ENCODE measurements at regions not wholly inside any gene's neighbourhood (a gene's known extent, or its start where the extent isn't known, plus 50 kb on each side); places are given as distances from the start of the nearest gene placed in this dataset.
"Not testable (repeated sequence)": the region's sequence is repeated elsewhere in the genome, so short reads cannot be mapped to it uniquely, and the experiment has no call there.

DNA sequence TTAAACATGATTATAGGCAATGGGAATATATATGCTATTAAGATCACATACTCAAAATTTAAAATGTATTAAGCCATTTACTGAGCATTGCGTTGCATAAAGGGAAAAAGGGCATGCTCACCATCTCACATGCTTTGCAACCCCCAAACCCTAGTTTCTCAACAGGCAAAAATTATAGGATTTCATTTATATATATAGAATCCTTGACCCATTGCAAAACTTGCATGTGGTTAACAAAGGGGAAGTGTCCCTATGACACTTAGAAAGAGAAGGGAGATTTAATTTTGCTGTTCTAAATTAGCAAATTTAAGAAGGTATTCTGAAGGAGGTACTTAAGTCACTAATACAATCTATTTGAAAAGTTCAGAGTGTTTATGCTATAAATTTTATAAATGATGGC is 837.8 kb downstream of the DIPK2A start:
- FAIRE-seq = no peak
- Histone ChIP-seq H3K4me3 (ENCODE audit: low read depth in 1 of 3, low read length in 3 of 3) (no peak overlapping the region), H3K27me3 (ENCODE audit: control insufficient read depth in 3 of 3, insufficient read depth in 3 of 3, low read length in 3 of 3) (no peaks in the 10 kb centered on the region), H3K36me3 (ENCODE audit: control insufficient read depth in 3 of 3, insufficient read depth in 2 of 3, low read depth in 1 of 3, low read length in 3 of 3) (no peaks in the 10 kb centered on the region), H3K4me1 (ENCODE audit: control insufficient read depth in 3 of 3, insufficient read depth in 2 of 3, low read depth in 1 of 3, low read length in 2 of 3) (no peaks in the 10 kb centered on the region), H3K9me3 (ENCODE audit: control insufficient read depth in 2 of 2, insufficient read depth in 1 of 2, low read depth in 1 of 2, low read length in 1 of 2) (no peaks in the 10 kb centered on the region), H3K27ac (ENCODE audit: low read depth in 1 of 3, low read length in 2 of 3) (no peak overlapping the region)
- WGBS, 3 donors = 81 to 93% (median 90%) methylated on average over 1 of the region's 1 CpG
- no peak for DNase-seq

DNA sequence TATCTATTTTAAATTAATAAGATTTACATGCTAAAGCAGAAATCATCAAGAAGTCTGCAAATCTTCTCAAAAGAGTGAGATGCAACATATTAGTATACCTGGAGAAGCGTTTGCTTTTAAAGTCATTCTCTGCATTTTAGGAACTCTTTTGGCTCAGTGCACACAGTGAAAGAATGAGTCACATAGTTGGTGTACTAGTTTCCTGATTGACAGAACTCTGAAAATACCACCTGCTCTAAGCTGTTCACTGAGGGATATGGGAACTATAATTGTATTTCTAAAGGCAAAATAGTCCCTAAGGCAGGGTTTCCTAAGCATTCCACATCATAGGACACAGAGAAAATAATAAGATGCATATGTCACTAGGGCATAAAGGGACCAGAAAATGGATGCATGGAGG is 838.5 kb downstream of the DIPK2A start:
- FAIRE-seq = no peak
- no peaks in the 10 kb centered on the region for H3K9me3 ChIP-seq (ENCODE audit: control insufficient read depth in 2 of 2, insufficient read depth in 1 of 2, low read depth in 1 of 2, low read length in 1 of 2)
- 64 to 71% (median 65%) methylated on average over 1 of the region's 1 CpG for WGBS, 3 donors

DNA sequence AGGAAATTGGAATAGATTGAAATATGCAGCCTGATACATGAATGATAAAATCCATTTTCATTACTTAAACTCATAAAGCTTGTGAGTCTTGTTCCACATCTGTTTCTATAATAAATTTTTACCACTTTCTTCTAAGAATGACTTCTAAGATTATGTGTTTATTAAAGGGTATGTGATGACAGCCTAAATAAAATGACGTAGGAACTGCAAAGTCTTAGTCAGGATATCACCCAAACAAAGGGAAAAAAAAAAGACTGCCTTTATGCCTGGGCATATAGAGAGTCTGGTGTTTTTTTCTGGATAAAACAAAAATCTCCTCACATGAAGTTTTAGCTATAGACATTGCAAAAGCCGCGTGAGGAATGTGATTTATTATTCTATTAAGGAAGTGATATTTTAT is 844.0 kb downstream of the DIPK2A start:
- H3K27ac ChIP-seq (ENCODE audit: low read depth in 1 of 3, low read length in 2 of 3) = no peak overlapping the region
- H3K36me3 ChIP-seq (ENCODE audit: control insufficient read depth in 3 of 3, insufficient read depth in 2 of 3, low read depth in 1 of 3, low read length in 3 of 3) = no peaks in the 10 kb centered on the region
- no peaks in the 10 kb centered on the region for H3K27me3 ChIP-seq (ENCODE audit: control insufficient read depth in 3 of 3, insufficient read depth in 3 of 3, low read length in 3 of 3)
- WGBS, 3 donors = 57 to 69% (median 67%) methylated on average over 3 of the region's 3 CpGs
- FAIRE-seq (no peak), DNase-seq (no peak)
- H3K4me1 ChIP-seq (ENCODE audit: control insufficient read depth in 3 of 3, insufficient read depth in 2 of 3, low read depth in 1 of 3, low read length in 2 of 3) = no peaks in the 10 kb centered on the region
- H3K9me3 ChIP-seq (ENCODE audit: control insufficient read depth in 2 of 2, insufficient read depth in 1 of 2, low read depth in 1 of 2, low read length in 1 of 2) = no peaks in the 10 kb centered on the region
- no peak overlapping the region for H3K4me3 ChIP-seq (ENCODE audit: low read depth in 1 of 3, low read length in 3 of 3)

More for the DNA sequence above, 838.5 kb downstream of the DIPK2A start:
- no peaks in the 10 kb centered on the region for H3K27me3 ChIP-seq (ENCODE audit: control insufficient read depth in 3 of 3, insufficient read depth in 3 of 3, low read length in 3 of 3)
- no peaks in the 10 kb centered on the region for H3K4me1 ChIP-seq (ENCODE audit: control insufficient read depth in 3 of 3, insufficient read depth in 2 of 3, low read depth in 1 of 3, low read length in 2 of 3)
- no peaks in the 10 kb centered on the region for H3K36me3 ChIP-seq (ENCODE audit: control insufficient read depth in 3 of 3, insufficient read depth in 2 of 3, low read depth in 1 of 3, low read length in 3 of 3)
- H3K4me3 ChIP-seq (ENCODE audit: low read depth in 1 of 3, low read length in 3 of 3) = no peak overlapping the region
- no peak overlapping the region for H3K27ac ChIP-seq (ENCODE audit: low read depth in 1 of 3, low read length in 2 of 3)
- DNase-seq = no peak

DNA sequence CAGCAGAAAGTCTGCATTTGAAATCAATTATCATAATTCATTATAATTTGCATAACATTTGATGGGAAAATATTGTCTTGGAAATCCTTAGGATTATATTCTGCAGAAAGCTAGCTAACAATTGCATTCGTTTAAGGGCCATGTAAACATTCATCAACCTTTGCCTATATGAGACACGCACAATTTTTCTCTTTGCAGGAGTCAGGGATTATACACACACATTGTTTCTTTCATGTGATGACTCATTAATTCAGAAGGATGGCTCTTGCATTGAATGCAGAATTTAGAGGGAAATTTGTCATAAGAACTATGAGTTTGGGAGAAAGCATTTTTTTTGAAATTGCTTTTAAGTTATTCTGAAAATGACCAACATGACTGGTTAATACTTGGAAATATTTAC is 844.7 kb downstream of the DIPK2A start:
- 62 to 71% (median 69%) methylated on average over 2 of the region's 2 CpGs for WGBS, 3 donors
- Histone ChIP-seq H3K36me3 (ENCODE audit: control insufficient read depth in 3 of 3, insufficient read depth in 2 of 3, low read depth in 1 of 3, low read length in 3 of 3) (no peaks in the 10 kb centered on the region), H3K9me3 (ENCODE audit: control insufficient read depth in 2 of 2, insufficient read depth in 1 of 2, low read depth in 1 of 2, low read length in 1 of 2) (no peaks in the 10 kb centered on the region), H3K4me1 (ENCODE audit: control insufficient read depth in 3 of 3, insufficient read depth in 2 of 3, low read depth in 1 of 3, low read length in 2 of 3) (no peaks in the 10 kb centered on the region), H3K27me3 (ENCODE audit: control insufficient read depth in 3 of 3, insufficient read depth in 3 of 3, low read length in 3 of 3) (no peaks in the 10 kb centered on the region), H3K4me3 (ENCODE audit: low read depth in 1 of 3, low read length in 3 of 3) (no peak overlapping the region), H3K27ac (ENCODE audit: low read depth in 1 of 3, low read length in 2 of 3) (no peak overlapping the region)
- no peak for DNase-seq
- no peak for FAIRE-seq

DNA sequence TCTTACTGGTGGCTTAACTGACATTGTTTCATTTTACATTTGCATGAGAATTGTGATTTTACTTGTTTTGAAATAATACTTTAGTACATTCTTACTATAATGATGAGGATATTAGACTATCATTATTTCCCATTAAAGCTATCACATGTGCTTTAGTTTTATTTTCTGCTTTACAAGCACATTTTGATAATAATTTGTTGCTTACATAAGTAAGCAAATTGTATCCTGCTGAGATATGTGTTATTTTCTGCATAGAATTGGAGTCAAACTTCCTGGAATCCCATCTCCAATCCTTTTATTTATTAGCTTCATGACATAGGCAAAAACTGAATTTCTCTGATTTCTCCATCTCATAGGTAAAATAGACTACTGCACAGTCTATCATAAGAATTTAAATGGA is 847.4 kb downstream of the DIPK2A start:
- H3K27me3 ChIP-seq (ENCODE audit: control insufficient read depth in 3 of 3, insufficient read depth in 3 of 3, low read length in 3 of 3) = no peaks in the 10 kb centered on the region
- DNase-seq = no peak
- no peaks in the 10 kb centered on the region for H3K9me3 ChIP-seq (ENCODE audit: control insufficient read depth in 2 of 2, insufficient read depth in 1 of 2, low read depth in 1 of 2, low read length in 1 of 2)
- no peak overlapping the region for H3K4me3 ChIP-seq (ENCODE audit: low read depth in 1 of 3, low read length in 3 of 3)
- FAIRE-seq = no peak
- no peaks in the 10 kb centered on the region for H3K36me3 ChIP-seq (ENCODE audit: control insufficient read depth in 3 of 3, insufficient read depth in 2 of 3, low read depth in 1 of 3, low read length in 3 of 3)
- H3K4me1 ChIP-seq (ENCODE audit: control insufficient read depth in 3 of 3, insufficient read depth in 2 of 3, low read depth in 1 of 3, low read length in 2 of 3) = no peaks in the 10 kb centered on the region
- H3K27ac ChIP-seq (ENCODE audit: low read depth in 1 of 3, low read length in 2 of 3) = no peak overlapping the region

DNA sequence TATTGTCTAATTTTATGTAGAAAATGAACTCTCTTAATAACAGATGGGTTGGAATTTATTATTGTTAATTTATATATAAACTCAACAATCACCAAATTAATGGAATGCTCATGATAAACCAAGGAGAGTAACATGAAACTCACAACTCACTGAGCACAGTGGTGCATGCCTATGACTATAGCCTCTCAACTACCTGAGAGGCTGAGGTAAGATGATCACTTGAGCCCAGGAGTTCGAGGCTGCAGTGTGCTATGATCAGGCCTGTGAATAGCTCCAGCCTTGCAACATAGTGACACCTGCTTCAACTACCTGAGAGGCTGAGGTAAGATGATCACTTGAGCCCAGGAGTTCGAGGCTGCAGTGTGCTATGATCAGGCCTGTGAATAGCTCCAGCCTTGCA is 848.6 kb downstream of the DIPK2A start:
- H3K9me3 ChIP-seq (ENCODE audit: control insufficient read depth in 2 of 2, insufficient read depth in 1 of 2, low read depth in 1 of 2, low read length in 1 of 2); H3K27ac ChIP-seq (ENCODE audit: low read depth in 1 of 3, low read length in 2 of 3); FAIRE-seq; H3K4me3 ChIP-seq (ENCODE audit: low read depth in 1 of 3, low read length in 3 of 3); H3K27me3 ChIP-seq (ENCODE audit: control insufficient read depth in 3 of 3, insufficient read depth in 3 of 3, low read length in 3 of 3); H3K4me1 ChIP-seq (ENCODE audit: control insufficient read depth in 3 of 3, insufficient read depth in 2 of 3, low read depth in 1 of 3, low read length in 2 of 3); H3K36me3 ChIP-seq (ENCODE audit: control insufficient read depth in 3 of 3, insufficient read depth in 2 of 3, low read depth in 1 of 3, low read length in 3 of 3); DNase-seq: not testable (repeated sequence)
- WGBS, 3 donors = 28 to 62% (median 29%) methylated on average over 2 of the region's 2 CpGs

DNA sequence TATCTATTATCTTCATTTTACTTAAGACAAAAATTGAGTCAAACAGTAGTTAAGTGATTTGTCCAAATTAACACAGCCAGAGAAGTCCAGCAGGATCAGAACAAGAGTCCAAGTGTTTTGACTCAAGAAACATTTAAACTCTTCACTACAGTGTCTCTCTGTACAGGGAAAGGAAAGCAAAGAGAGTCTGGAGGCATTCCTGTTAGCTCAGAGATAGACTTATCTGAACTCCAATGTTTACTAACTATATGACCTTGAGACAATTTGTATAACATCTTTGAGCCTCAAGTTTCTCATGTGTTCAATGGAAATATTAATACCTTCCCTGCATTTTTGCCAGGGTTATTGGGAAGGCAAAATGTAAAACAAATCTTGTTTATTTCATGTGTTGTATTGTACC is 849.1 kb downstream of the DIPK2A start:
- H3K9me3 ChIP-seq (ENCODE audit: control insufficient read depth in 2 of 2, insufficient read depth in 1 of 2, low read depth in 1 of 2, low read length in 1 of 2) = no peaks in the 10 kb centered on the region
- H3K27me3 ChIP-seq (ENCODE audit: control insufficient read depth in 3 of 3, insufficient read depth in 3 of 3, low read length in 3 of 3) = no peaks in the 10 kb centered on the region
- H3K27ac ChIP-seq (ENCODE audit: low read depth in 1 of 3, low read length in 2 of 3) = no peak overlapping the region
- H3K36me3 ChIP-seq (ENCODE audit: control insufficient read depth in 3 of 3, insufficient read depth in 2 of 3, low read depth in 1 of 3, low read length in 3 of 3) = no peaks in the 10 kb centered on the region
- FAIRE-seq (no peak), DNase-seq (no peak)
- H3K4me1 ChIP-seq (ENCODE audit: control insufficient read depth in 3 of 3, insufficient read depth in 2 of 3, low read depth in 1 of 3, low read length in 2 of 3) = no peaks in the 10 kb centered on the region
- H3K4me3 ChIP-seq (ENCODE audit: low read depth in 1 of 3, low read length in 3 of 3) = no peak overlapping the region

DNA sequence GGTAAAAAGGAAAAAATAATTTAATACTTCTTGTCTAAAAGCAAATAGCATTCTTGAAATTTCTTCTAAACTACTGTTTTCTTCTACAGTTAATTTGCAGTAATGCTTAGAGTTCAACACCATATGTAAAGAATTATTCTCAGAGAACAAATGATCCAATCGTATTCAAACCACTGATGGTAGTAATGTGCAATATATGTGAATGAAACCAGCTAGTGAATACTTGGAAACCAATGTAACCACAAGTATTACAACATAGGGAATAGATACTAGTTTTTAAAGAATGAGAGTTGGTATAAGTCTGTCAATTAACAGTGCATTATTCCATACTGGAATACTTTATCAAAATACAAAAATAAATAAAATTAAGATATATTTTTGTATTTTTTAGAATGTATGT is 850.0 kb downstream of the DIPK2A start:
- H3K4me3 ChIP-seq (ENCODE audit: low read depth in 1 of 3, low read length in 3 of 3) = no peak overlapping the region
- FAIRE-seq (no peak), DNase-seq (no peak)
- H3K27ac ChIP-seq (ENCODE audit: low read depth in 1 of 3, low read length in 2 of 3) = no peak overlapping the region
- H3K27me3 ChIP-seq (ENCODE audit: control insufficient read depth in 3 of 3, insufficient read depth in 3 of 3, low read length in 3 of 3) = no peaks in the 10 kb centered on the region
- H3K36me3 ChIP-seq (ENCODE audit: control insufficient read depth in 3 of 3, insufficient read depth in 2 of 3, low read depth in 1 of 3, low read length in 3 of 3) = no peaks in the 10 kb centered on the region
- 71 to 81% (median 75%) methylated on average over 1 of the region's 1 CpG for WGBS, 3 donors
- H3K4me1 ChIP-seq (ENCODE audit: control insufficient read depth in 3 of 3, insufficient read depth in 2 of 3, low read depth in 1 of 3, low read length in 2 of 3) = no peaks in the 10 kb centered on the region
- H3K9me3 ChIP-seq (ENCODE audit: control insufficient read depth in 2 of 2, insufficient read depth in 1 of 2, low read depth in 1 of 2, low read length in 1 of 2) = no peaks in the 10 kb centered on the region

DNA sequence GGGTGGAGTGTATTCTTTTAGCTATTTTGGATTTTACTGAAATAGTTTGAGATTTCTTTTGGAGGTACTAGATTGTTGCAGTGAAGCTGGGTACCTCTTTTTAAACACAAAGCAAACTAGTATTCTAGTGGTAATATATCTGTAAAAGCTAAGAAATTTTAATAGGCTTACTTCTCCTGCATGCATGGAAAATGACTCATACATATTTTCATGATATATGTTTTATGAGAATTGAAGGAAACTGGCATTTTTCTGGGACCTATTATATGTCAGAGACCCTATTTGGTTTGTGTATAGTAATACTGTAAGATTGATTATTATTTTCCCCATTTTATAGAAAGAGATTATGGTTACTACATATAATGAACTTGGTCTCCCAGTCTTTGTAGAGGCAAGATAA is 851.0 kb downstream of the DIPK2A start:
- FAIRE-seq (no peak), DNase-seq (no peak)
- Histone ChIP-seq H3K9me3 (ENCODE audit: control insufficient read depth in 2 of 2, insufficient read depth in 1 of 2, low read depth in 1 of 2, low read length in 1 of 2) (no peaks in the 10 kb centered on the region), H3K27me3 (ENCODE audit: control insufficient read depth in 3 of 3, insufficient read depth in 3 of 3, low read length in 3 of 3) (no peaks in the 10 kb centered on the region), H3K4me3 (ENCODE audit: low read depth in 1 of 3, low read length in 3 of 3) (no peak overlapping the region), H3K27ac (ENCODE audit: low read depth in 1 of 3, low read length in 2 of 3) (no peak overlapping the region), H3K4me1 (ENCODE audit: control insufficient read depth in 3 of 3, insufficient read depth in 2 of 3, low read depth in 1 of 3, low read length in 2 of 3) (no peaks in the 10 kb centered on the region), H3K36me3 (ENCODE audit: control insufficient read depth in 3 of 3, insufficient read depth in 2 of 3, low read depth in 1 of 3, low read length in 3 of 3) (no peaks in the 10 kb centered on the region)

Data from small intestine (tissue), 7 donors.